Activated naive CD4-positive, alpha-beta T cell treated with anti-CD3 and anti-CD28 coated beads for 36 hours (primary cell): ENCODE measurements at regions not wholly inside any gene's neighbourhood (a gene's known extent, or its start where the extent isn't known, plus 50 kb on each side); places are given as distances from the start of the nearest gene placed in this dataset.

ENCODE experiments used
- CTCF ChIA-PET: fragments of 350-600 bp; sonication (Branson Sonifier 250); formaldehyde crosslinking; loops from one replicate; lab custom pipeline; 2021; ENCODE audit warnings: antibody characterized with exemption; lab: Charles Lee
- DNase-seq: peaks from one replicate; pipeline ENCODE4 v3.0.0-alpha.2; 2020
- H3K27ac Mint-ChIP-seq: one replicate; pipeline ENCODE4 v1.8.0; 2021; ENCODE audit warnings: mild to moderate bottlenecking, mixed read lengths
- H3K27me3 Mint-ChIP-seq: one replicate; pipeline ENCODE4 v1.8.0; 2021; ENCODE audit warnings: low read depth, mixed read lengths
- H3K36me3 Mint-ChIP-seq: one replicate; pipeline ENCODE4 v1.8.0; 2021; ENCODE audit warnings: low read depth, mixed read lengths
- H3K4me1 Mint-ChIP-seq: one replicate; pipeline ENCODE4 v1.8.0; 2021; ENCODE audit warnings: low read depth, mixed read lengths
- H3K4me3 Mint-ChIP-seq: one replicate; pipeline ENCODE4 v1.8.0; 2021; ENCODE audit warnings: mild to moderate bottlenecking, moderate library complexity, mixed read lengths
- H3K9me3 Mint-ChIP-seq: one replicate; pipeline ENCODE4 v1.8.0; 2021; ENCODE audit warnings: mixed read lengths
- intact Hi-C: fragments of 100-400 bp; cut with micrococcal nuclease; formaldehyde crosslinking; loops from one replicate; pipeline ENCODE4 v1.15.1; 2023

DNA sequence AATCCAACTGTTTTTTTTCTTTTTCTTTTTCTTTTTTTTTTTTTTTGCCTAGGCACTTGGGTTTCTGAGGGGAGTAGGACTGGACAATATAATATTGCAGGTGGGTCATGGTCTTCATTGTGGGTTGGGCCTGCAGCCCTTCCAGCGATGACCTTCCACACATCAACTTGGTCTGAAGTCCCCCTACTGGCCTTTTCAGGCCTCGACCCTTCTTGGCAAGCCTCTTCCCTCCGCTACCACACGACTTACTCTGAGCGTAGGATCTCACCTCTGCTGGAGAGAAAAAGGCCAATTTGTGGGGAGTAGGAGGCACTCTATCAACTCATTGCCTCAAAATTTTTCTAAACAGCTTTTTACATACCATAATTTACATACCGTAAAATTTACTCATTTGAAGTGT, 51.1 kb upstream of the GRIK3 start:
- Mint-ChIP-seq H3K27me3 (peaks cover 2% of the 10 kb centered on the region), H3K9me3 (no peaks in the 10 kb centered on the region), H3K36me3 (no peaks in the 10 kb centered on the region), H3K4me1 (no peaks in the 10 kb centered on the region), H3K4me3 (no peak overlapping the region), H3K27ac (no peak overlapping the region)
- intact Hi-C loops = no loop called here
- no peak for DNase-seq
- CTCF ChIA-PET = no interaction called here

DNA sequence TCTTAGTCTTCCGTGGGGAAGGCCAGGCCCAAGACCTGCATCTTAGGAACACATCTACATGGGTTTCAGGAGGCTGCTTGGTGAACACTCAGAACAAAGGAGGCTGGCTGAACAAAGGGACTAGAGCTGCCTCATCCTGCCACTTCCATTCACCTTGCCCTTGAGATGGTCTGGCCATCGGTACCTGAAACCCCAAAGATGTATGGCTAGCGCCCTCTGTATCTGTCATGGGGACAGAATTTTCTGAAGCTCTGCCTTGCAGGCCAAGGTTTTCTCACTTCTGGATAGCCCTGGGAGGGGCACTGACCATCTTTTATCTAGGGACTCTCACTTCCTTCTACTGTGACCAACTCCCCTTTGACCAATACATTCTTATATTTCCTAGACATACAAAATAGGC, 55.4 kb upstream of the GRIK3 start:
- CTCF ChIA-PET = no interaction called here
- H3K4me1 Mint-ChIP-seq = no peaks in the 10 kb centered on the region
- intact Hi-C loops = no loop called here
- no peaks in the 10 kb centered on the region for H3K9me3 Mint-ChIP-seq
- H3K4me3 Mint-ChIP-seq = no peak overlapping the region
- H3K36me3 Mint-ChIP-seq = no peaks in the 10 kb centered on the region
- H3K27ac Mint-ChIP-seq = no peak overlapping the region
- peaks cover 9% of the 10 kb centered on the region for H3K27me3 Mint-ChIP-seq
- no peak for DNase-seq

DNA sequence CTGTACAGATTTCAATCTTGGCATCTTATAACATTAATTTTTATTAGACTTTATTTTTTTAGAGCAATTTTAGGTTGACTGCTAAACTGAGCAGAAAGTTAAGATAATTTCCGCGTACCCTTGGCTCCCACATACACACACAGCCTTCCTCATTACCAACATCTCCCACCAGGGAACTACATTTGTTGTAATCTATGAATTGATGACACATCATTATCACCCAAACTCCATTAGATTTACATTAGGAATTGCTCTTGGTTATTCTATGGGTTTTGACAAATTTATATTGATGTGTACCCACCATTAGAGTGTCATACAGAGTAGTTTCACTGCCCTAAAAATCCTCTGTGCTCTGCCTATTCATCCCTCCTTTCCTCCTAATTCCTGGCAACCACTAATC, 56.4 kb upstream of the GRIK3 start:
- H3K9me3 Mint-ChIP-seq = no peaks in the 10 kb centered on the region
- no peak overlapping the region for H3K4me3 Mint-ChIP-seq
- H3K36me3 Mint-ChIP-seq = no peaks in the 10 kb centered on the region
- CTCF ChIA-PET = no interaction called here
- H3K27ac Mint-ChIP-seq = no peak overlapping the region
- H3K27me3 Mint-ChIP-seq = peaks cover 9% of the 10 kb centered on the region
- no peak for DNase-seq
- H3K4me1 Mint-ChIP-seq = no peaks in the 10 kb centered on the region
- intact Hi-C loops = no loop called here

DNA sequence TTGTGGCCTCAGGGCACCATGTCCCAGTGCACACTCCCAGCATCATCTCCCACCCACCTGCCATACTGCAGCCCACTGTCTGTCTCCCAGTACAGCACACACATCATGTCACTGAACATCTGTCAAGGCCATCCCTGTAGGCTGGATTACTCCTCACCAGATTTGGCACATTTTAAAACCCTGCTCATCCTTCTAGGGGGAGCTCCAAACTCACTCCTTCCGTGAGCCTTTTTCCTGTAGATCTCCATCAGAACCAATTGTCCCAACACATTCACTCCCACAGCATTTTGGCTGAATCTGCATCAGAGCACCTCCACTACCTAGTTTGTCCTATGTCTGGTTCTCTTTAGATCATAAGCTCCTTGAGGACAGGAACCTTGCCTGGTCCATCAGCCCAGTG, 58.6 kb upstream of the GRIK3 start:
- CTCF ChIA-PET = no interaction called here
- intact Hi-C loops = no loop called here
- no peak for DNase-seq
- Mint-ChIP-seq H3K9me3 (no peaks in the 10 kb centered on the region), H3K27ac (no peak overlapping the region), H3K4me3 (no peak overlapping the region), H3K4me1 (no peaks in the 10 kb centered on the region), H3K36me3 (no peaks in the 10 kb centered on the region), H3K27me3 (peaks cover 11% of the 10 kb centered on the region)

DNA sequence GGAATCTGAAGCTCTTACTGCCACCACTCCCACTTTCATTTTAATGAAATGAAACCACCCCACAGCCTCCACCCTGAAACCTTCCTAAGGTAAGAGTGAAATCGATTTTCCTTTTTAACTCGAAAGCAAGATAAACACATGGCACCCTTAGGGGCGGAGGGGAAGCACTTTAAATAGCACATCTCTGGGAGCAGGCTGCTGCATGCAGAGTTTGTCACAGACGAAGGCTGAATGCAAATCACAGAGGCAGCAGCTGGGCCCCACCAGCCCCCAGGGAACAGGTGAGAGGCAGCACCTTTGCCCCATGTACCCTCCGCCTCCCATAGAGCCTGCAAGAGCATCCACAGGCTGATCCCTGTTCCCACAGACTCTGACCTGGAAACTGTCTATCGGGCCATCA, 60.0 kb upstream of the GRIK3 start:
- DNase-seq = no peak
- H3K9me3 Mint-ChIP-seq = no peaks in the 10 kb centered on the region
- H3K27me3 Mint-ChIP-seq = peaks cover 11% of the 10 kb centered on the region
- intact Hi-C loops = no loop called here
- H3K27ac Mint-ChIP-seq = no peak overlapping the region
- H3K4me1 Mint-ChIP-seq = no peaks in the 10 kb centered on the region
- CTCF ChIA-PET = interaction anchor here (1.2 kb wide), 1 partner anchor 11 kb away, joined by 3 read pairs; no protein-coding TSS in a partner anchor
- H3K36me3 Mint-ChIP-seq = no peaks in the 10 kb centered on the region
- no peak overlapping the region for H3K4me3 Mint-ChIP-seq

DNA sequence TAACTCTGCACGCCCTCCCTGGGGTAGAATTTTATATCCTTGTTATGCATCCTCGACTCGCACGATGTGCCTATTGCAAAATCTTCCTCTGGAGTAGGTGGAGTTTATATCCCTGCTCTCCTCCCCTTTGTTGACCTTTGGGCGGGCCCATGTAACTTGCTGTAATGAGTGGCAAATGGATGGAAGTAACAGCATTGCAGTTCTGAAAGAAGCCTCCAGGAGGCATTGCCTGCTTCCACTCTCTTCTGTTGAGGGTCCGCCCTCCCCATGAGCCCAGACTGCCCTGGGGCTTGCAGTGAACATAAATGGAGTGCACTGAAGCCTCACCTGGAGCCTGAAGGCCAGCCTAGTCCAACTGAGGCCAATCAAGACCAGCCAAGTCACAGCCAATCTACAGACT, 62.2 kb upstream of the GRIK3 start:
- DNase-seq = no peak
- no peak overlapping the region for H3K4me3 Mint-ChIP-seq
- H3K9me3 Mint-ChIP-seq = no peaks in the 10 kb centered on the region
- H3K36me3 Mint-ChIP-seq = no peaks in the 10 kb centered on the region
- no peak overlapping the region for H3K27ac Mint-ChIP-seq
- H3K4me1 Mint-ChIP-seq = no peaks in the 10 kb centered on the region
- intact Hi-C loops = no loop called here
- H3K27me3 Mint-ChIP-seq = peaks cover 15% of the 10 kb centered on the region
- CTCF ChIA-PET = no interaction called here

DNA sequence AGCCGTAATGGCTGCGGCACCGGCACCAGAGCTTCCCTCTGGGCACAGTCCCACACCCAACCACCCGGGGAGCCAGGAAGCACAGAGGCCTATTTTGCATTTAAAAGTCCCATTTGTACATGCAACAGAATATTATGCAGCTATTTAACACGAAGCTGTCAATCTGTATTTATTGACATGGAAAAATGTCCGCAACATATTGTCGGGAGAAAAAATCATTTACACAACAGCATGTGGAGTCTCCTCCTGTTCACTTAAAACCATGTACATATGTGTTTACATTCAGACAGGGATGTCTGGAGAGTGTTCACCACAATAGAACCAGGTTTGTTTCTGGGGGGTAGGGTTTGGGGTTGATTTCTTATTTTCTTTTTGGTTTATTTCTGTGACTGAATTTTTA, 63.4 kb upstream of the GRIK3 start:
- Mint-ChIP-seq H3K36me3 (no peaks in the 10 kb centered on the region), H3K9me3 (no peaks in the 10 kb centered on the region), H3K27me3 (peaks cover 10% of the 10 kb centered on the region), H3K4me3 (no peak overlapping the region), H3K4me1 (no peaks in the 10 kb centered on the region), H3K27ac (no peak overlapping the region)
- CTCF ChIA-PET = no interaction called here
- no peak for DNase-seq
- intact Hi-C loops = no loop called here

DNA sequence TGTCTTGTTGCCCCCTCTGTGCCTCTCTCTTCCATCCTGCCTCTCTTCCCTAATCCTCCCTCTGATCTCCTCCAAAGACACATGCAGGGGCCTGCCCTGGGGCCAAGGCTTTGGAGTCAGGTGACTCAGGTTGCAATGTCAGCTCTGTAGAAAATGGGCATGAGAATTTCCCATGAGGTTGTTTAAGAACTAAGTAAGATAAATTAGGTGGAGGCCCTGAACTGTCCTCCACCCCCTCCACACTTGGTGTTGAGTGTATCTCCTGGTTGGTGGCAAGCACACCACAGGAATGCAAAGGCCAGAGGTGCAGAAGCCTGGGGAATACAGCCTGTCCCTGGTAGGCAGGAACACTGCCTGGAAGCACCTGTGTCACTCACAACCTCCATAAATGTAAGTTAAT, 63.9 kb upstream of the GRIK3 start:
- DNase-seq = no peak
- Mint-ChIP-seq H3K4me1 (no peaks in the 10 kb centered on the region), H3K4me3 (no peak overlapping the region), H3K27ac (no peak overlapping the region), H3K27me3 (peaks cover 10% of the 10 kb centered on the region), H3K36me3 (no peaks in the 10 kb centered on the region), H3K9me3 (no peaks in the 10 kb centered on the region)
- intact Hi-C loops = no loop called here
- CTCF ChIA-PET = no interaction called here

DNA sequence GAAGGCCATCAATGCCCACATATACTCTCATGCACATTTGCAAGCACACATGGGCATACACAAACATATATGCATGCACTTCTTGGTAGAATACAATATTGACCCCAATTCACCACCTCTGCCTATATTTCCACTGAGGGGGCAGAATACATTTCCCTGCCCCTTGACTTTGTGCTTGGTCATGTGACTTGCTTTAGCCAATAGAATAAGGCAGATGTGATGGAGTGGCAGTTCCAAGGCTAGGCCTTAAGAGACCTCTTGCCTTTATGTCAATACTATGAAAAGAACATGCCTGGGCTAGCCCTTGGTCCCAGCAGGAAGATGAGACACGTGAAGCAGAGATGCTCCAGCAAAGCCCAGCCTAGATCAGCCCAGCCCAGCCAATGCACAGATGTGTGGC, 66.0 kb upstream of the GRIK3 start:
- CTCF ChIA-PET = no interaction called here
- Mint-ChIP-seq H3K27ac (no peak overlapping the region), H3K27me3 (peaks cover 6% of the 10 kb centered on the region), H3K36me3 (no peaks in the 10 kb centered on the region), H3K4me3 (no peak overlapping the region), H3K9me3 (no peaks in the 10 kb centered on the region), H3K4me1 (no peaks in the 10 kb centered on the region)
- peak; percentile 6 for DNase-seq
- intact Hi-C loops = no loop called here

DNA sequence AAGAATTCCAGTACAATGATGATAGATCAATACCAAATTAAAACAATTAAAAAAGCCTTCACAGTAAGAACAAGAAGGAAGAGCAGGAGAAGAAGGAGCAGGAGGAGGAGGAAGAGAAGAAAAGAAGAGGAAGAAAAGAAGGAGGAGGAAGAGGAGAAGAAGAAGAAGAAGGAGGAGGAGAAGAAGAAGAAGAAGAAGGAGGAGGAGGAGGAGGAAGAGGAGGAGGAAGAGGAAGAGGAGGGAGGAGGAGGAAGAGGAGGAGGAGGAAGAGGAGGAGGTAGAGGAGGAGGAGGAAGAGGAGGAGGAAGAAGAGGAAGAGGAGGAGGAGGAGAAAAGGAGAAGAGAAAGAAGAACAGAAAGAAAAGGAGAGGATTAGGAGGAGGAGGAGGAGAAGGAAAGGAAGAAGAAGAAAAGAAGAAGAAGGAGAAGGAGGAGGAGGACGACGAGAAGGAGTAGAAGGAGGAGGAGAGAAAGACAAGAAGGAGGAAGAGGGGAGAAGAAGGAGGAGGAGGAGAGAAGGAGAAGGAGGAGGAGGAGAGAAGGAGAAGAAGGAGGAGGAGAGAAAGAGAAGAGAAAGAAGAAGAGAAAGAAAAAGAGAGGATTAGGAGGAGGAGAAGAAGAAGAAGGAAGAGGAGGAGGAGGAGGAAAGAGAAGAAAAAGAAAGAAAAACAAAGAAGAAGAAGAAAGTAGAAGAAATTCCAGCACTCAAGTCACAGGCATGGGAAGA, 68.5 kb upstream of the GRIK3 start:
- H3K4me3 Mint-ChIP-seq = no peak overlapping the region
- no peaks in the 10 kb centered on the region for H3K9me3 Mint-ChIP-seq
- no peak overlapping the region for H3K27ac Mint-ChIP-seq
- intact Hi-C loops = no loop called here
- H3K36me3 Mint-ChIP-seq = no peaks in the 10 kb centered on the region
- no peak for DNase-seq
- no peaks in the 10 kb centered on the region for H3K4me1 Mint-ChIP-seq
- H3K27me3 Mint-ChIP-seq = peaks cover 5% of the 10 kb centered on the region
- CTCF ChIA-PET = no interaction called here

DNA sequence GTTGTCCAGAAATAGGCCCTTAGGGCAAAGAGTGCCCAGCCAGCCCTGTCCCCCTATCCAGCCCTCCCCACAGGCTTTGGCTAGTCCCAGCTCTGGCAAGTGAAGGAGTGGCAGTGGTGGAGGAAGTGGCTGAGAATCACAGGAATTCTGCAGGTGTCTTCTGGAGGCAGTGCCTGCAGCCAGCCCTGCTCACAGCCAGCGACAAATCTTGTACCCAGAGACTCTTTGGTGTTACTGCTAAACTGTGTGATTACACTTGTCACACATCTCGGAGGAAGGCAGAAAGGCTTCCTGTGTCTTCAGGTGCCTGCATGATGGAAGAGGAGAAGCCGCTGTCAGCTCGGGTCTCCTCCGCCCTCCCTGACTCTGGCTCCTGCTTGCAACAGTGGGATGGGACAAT, 71.6 kb upstream of the GRIK3 start:
- H3K4me1 Mint-ChIP-seq = no peaks in the 10 kb centered on the region
- CTCF ChIA-PET = no interaction called here
- DNase-seq = no peak
- H3K4me3 Mint-ChIP-seq = no peak overlapping the region
- no peak overlapping the region for H3K27ac Mint-ChIP-seq
- H3K9me3 Mint-ChIP-seq = no peaks in the 10 kb centered on the region
- H3K36me3 Mint-ChIP-seq = no peaks in the 10 kb centered on the region
- intact Hi-C loops = no loop called here
- peaks cover 9% of the 10 kb centered on the region for H3K27me3 Mint-ChIP-seq

DNA sequence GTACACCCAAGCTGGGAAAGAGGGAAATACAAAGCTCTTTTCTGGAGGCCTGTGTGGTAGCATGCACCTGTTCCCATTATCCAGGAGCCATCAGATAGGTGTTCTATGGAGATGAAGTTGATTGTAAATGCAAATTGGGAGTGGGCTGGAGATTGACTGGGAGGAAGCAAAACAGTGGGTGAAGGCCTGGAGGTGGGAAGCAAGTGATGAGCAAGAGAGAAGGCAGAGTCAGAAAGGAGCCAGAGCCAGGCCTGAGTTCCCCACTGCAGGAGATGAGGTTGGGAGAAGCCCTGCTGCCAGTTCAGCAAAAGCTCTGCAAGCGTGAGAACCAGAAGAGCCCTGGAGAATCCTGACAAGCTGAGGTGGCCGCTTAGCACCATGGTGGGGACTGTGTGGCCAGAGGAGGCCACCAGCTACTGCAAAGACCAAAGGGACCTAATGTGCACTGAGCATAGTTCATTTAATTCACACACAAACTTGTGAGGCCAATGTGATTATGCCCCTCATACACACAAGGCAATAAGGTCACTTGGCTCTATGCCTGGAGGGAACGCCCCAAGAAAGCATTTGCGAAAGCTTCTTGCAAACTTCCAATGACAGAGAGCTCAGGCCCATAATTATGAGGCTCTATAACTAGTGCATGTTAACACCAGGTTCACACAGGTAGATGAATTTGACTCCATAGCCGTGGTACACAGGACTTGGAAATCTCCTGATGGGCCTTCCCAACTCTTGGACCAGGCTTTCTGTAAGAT, 73.0 kb upstream of the GRIK3 start:
- Mint-ChIP-seq H3K27me3 (peaks cover 7% of the 10 kb centered on the region), H3K4me1 (no peaks in the 10 kb centered on the region), H3K36me3 (no peaks in the 10 kb centered on the region), H3K4me3 (no peak overlapping the region), H3K27ac (no peak overlapping the region), H3K9me3 (no peaks in the 10 kb centered on the region)
- CTCF ChIA-PET = no interaction called here
- no peak for DNase-seq
- intact Hi-C loops = no loop called here

DNA sequence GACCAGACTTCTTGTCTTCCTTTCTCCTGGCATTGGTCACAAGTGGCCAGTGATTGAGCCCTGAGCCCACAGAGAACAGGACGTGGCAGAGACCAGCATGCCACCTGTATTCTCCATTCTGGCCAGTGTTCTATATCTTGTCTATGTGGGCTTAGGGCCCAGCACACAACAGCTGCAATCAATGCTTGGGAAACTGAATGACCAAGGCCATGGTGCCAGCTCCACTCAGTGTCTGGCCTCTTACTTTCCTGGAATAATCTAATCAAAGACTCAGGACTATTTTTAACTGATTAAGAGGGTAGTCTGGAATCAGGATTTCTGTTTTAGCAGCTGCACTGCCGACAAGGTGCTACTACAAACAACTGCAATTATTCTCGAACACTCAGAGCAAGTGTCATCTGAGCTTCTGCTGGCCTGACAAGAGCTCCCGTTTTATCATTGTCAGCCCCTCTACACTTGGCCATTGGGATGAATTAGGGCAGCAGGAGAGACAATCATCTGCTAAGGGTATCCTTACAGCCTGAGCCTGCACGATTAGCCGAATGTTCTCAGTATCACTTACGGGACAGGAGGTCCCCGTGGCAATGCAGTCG, 74.4 kb upstream of the GRIK3 start:
- H3K4me1 Mint-ChIP-seq = no peaks in the 10 kb centered on the region
- peaks cover 7% of the 10 kb centered on the region for H3K27me3 Mint-ChIP-seq
- H3K27ac Mint-ChIP-seq = no peak overlapping the region
- no peak for DNase-seq
- H3K36me3 Mint-ChIP-seq = no peaks in the 10 kb centered on the region
- H3K4me3 Mint-ChIP-seq = no peak overlapping the region
- intact Hi-C loops = no loop called here
- no peaks in the 10 kb centered on the region for H3K9me3 Mint-ChIP-seq
- CTCF ChIA-PET = no interaction called here
